ENCODE measurements at regions not wholly inside any gene's neighbourhood (a gene's known extent, or its start where the extent isn't known, plus 50 kb on each side); places are given as distances from the start of the nearest gene placed in this dataset.
"Not testable (repeated sequence)": the region's sequence is repeated elsewhere in the genome, so short reads cannot be mapped to it uniquely, and the experiment has no call there.

- in situ Hi-C loops (cut with HindIII; ENCODE audit: low pct_ligation_motif_present, low pct_unique_long_range_greater_than_20kb, low sequenced_read_pairs): loop anchor here (25.0 kb wide), 1 partner anchor 237 kb away; no protein-coding TSS in a partner anchor
- DNase-seq: peak; percentile 46
These were observed 87.1 kb downstream of the GPR88 start for GRCh38 chr1:100624886-100625610.

GRCh38 chr1:100626397-100626796, 88.5 kb downstream of the GPR88 start:
- DNase-seq: no peak
- in situ Hi-C loops (cut with HindIII; ENCODE audit: low pct_ligation_motif_present, low pct_unique_long_range_greater_than_20kb, low sequenced_read_pairs): no loop called here

- in situ Hi-C loops (cut with HindIII; ENCODE audit: low pct_ligation_motif_present, low pct_unique_long_range_greater_than_20kb, low sequenced_read_pairs): no loop called here
- no peak for DNase-seq
These were observed 89.2 kb downstream of the GPR88 start for GRCh38 chr1:100627054-100627716.

- no peak for DNase-seq
These were observed 90.0 kb downstream of the GPR88 start for GRCh38 chr1:100627936-100628335.

GRCh38 chr1:100628631-100629081, 90.7 kb downstream of the GPR88 start:
- in situ Hi-C loops (cut with HindIII; ENCODE audit: low pct_ligation_motif_present, low pct_unique_long_range_greater_than_20kb, low sequenced_read_pairs): no loop called here
- no peak for DNase-seq

More at GRCh38 chr1:100627936-100628335, 90.0 kb downstream of the GPR88 start:
- in situ Hi-C loops (cut with HindIII; ENCODE audit: low pct_ligation_motif_present, low pct_unique_long_range_greater_than_20kb, low sequenced_read_pairs): no loop called here

- no peak for DNase-seq
- in situ Hi-C loops (cut with HindIII; ENCODE audit: low pct_ligation_motif_present, low pct_unique_long_range_greater_than_20kb, low sequenced_read_pairs): no loop called here
These were observed 90.2 kb upstream of the VCAM1 start for GRCh38 chr1:100629391-100629790.

GRCh38 chr1:100631015-100631551, 88.5 kb upstream of the VCAM1 start:
- in situ Hi-C loops (cut with HindIII; ENCODE audit: low pct_ligation_motif_present, low pct_unique_long_range_greater_than_20kb, low sequenced_read_pairs): no loop called here
- peak; percentile 87 for DNase-seq

GRCh38 chr1:100642826-100643225, 76.7 kb upstream of the VCAM1 start:
- DNase-seq: no peak
- in situ Hi-C loops (cut with HindIII; ENCODE audit: low pct_ligation_motif_present, low pct_unique_long_range_greater_than_20kb, low sequenced_read_pairs): no loop called here

GRCh38 chr1:100643471-100644196, 75.9 kb upstream of the VCAM1 start:
- in situ Hi-C loops (cut with HindIII; ENCODE audit: low pct_ligation_motif_present, low pct_unique_long_range_greater_than_20kb, low sequenced_read_pairs): no loop called here

GRCh38 chr1:100646001-100646400, 73.5 kb upstream of the VCAM1 start:
- in situ Hi-C loops (cut with HindIII; ENCODE audit: low pct_ligation_motif_present, low pct_unique_long_range_greater_than_20kb, low sequenced_read_pairs): no loop called here
- DNase-seq: no peak

More at GRCh38 chr1:100643471-100644196, 75.9 kb upstream of the VCAM1 start:
- DNase-seq: peak; percentile 73

GRCh38 chr1:100649146-100649545, 70.4 kb upstream of the VCAM1 start:
- in situ Hi-C loops (cut with HindIII; ENCODE audit: low pct_ligation_motif_present, low pct_unique_long_range_greater_than_20kb, low sequenced_read_pairs): no loop called here
- DNase-seq: no peak

- in situ Hi-C loops (cut with HindIII; ENCODE audit: low pct_ligation_motif_present, low pct_unique_long_range_greater_than_20kb, low sequenced_read_pairs): no loop called here
- DNase-seq: peak; percentile 49
These were observed 61.4 kb upstream of the VCAM1 start for GRCh38 chr1:100657876-100658715.

GRCh38 chr1:100658716-100659026, 60.9 kb upstream of the VCAM1 start:
- in situ Hi-C loops (cut with HindIII; ENCODE audit: low pct_ligation_motif_present, low pct_unique_long_range_greater_than_20kb, low sequenced_read_pairs): no loop called here

GRCh38 chr1:100661176-100661575, 58.4 kb upstream of the VCAM1 start:
- in situ Hi-C loops (cut with HindIII; ENCODE audit: low pct_ligation_motif_present, low pct_unique_long_range_greater_than_20kb, low sequenced_read_pairs): no loop called here

More at GRCh38 chr1:100658716-100659026, 60.9 kb upstream of the VCAM1 start:
- no peak for DNase-seq

GRCh38 chr1:100668494-100668893, 51.0 kb upstream of the VCAM1 start:
- in situ Hi-C loops (cut with HindIII; ENCODE audit: low pct_ligation_motif_present, low pct_unique_long_range_greater_than_20kb, low sequenced_read_pairs); DNase-seq: not testable (repeated sequence)

More at GRCh38 chr1:100661176-100661575, 58.4 kb upstream of the VCAM1 start:
- DNase-seq: no peak
